ENCODE measurements at regions not wholly inside any gene's neighbourhood (a gene's known extent, or its start where the extent isn't known, plus 50 kb on each side); places are given as distances from the start of the nearest gene placed in this dataset.

DNA sequence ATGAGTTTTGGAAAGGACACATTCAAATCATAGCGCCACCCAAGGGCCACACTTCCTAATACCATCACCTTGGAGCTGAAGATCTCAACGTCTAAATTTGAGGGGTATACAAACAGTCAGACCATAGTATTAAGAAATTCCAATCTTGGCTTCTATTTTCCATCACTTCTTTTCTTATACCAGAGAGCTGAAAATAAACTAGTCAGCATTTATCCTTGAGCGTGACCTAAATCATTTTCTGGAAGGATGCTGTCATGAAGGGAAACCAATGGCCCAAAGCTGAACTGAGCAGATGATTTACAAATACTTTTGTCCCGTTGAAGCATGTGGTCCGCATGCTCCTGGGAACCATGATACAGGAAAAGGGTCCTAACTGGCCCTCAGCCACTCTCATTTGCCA lies 921.9 kb downstream of the CCSER2 start:
- TF ChIP-seq, protein P1, sequence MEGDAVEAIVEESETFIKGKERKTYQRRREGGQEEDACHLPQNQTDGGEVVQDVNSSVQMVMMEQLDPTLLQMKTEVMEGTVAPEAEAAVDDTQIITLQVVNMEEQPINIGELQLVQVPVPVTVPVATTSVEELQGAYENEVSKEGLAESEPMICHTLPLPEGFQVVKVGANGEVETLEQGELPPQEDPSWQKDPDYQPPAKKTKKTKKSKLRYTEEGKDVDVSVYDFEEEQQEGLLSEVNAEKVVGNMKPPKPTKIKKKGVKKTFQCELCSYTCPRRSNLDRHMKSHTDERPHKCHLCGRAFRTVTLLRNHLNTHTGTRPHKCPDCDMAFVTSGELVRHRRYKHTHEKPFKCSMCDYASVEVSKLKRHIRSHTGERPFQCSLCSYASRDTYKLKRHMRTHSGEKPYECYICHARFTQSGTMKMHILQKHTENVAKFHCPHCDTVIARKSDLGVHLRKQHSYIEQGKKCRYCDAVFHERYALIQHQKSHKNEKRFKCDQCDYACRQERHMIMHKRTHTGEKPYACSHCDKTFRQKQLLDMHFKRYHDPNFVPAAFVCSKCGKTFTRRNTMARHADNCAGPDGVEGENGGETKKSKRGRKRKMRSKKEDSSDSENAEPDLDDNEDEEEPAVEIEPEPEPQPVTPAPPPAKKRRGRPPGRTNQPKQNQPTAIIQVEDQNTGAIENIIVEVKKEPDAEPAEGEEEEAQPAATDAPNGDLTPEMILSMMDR (IDR thresholded peaks at IDR 0.05): no peak
- TF ChIP-seq POLR2A (IDR thresholded peaks at IDR 0.05): no peak

Measured in lower leg skin (tissue), 3 donors.